ENCODE measurements at regions not wholly inside any gene's neighbourhood (a gene's known extent, or its start where the extent isn't known, plus 50 kb on each side); places are given as distances from the start of the nearest gene placed in this dataset.

DNA sequence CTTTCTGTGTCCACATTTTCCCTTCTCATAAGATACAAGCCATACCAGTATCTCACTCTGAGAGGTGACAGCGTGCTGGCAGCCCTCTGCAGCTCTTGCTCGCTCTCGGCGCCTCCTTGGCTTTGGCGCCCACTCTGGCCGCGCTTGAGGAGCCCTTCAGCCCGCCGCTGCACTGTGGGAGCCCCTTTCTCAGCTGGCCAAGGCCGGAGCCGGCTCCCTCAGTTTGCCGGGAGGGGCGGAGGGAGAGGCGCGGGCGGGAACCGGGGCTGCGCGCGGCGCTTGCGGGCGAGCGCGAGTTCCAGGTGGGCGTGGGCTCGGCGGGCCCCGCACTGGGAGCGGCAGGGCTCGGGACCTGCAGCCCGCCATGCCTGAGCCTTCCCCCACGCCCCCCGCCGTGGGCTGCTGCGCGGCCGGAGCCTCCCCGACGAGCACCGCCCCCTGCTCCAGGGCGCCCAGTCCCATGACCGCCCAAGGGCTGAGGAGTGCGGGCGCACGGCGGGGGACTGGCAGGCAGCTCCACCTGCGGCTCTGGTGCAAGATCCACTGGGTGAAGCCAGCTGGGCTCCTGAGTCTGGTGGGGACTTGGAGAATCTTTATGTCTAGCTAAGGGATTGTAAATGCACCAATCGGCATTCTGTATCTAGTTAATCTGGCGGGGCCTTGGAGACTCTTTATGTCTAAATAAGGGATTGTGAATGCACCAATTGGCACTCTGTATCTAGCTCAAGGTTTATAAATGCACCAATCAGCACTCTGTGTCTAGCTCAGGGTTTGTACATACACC, 58.9 kb upstream of the LPGAT1 start (continued):
- TF ChIP-seq, protein P1, sequence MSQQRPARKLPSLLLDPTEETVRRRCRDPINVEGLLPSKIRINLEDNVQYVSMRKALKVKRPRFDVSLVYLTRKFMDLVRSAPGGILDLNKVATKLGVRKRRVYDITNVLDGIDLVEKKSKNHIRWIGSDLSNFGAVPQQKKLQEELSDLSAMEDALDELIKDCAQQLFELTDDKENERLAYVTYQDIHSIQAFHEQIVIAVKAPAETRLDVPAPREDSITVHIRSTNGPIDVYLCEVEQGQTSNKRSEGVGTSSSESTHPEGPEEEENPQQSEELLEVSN (IDR thresholded peaks at IDR 0.05): peak; percentile 73; the same call in 1 of the 2 replicates
